RWPE2 (cell line): ENCODE measurements at regions not wholly inside any gene's neighbourhood (a gene's known extent, or its start where the extent isn't known, plus 50 kb on each side); places are given as distances from the start of the nearest gene placed in this dataset.
A peak's percentile ranks its signal among the peaks of the same experiment; 100 is the strongest.

Source experiments
- ATAC-seq: fragments of 200-7000 bp; cut with Tn5 transposase; 3 replicates; pipeline ENCODE4 v1.9.1; 2021; ENCODE audit warnings: low read depth
- DNase-seq: peaks from one replicate; pipeline ENCODE4 v3.0.0-alpha.2; 2020; ENCODE audit warnings: low spot score
- H3K27ac ChIP-seq: fragments of 450-650 bp; 2 replicates; pipeline ENCODE4 v1.5.1; 2017; ENCODE audit warnings: mild to moderate bottlenecking; ENCODE audit not compliant: poor library complexity, severe bottlenecking
- H3K27me3 ChIP-seq: fragments of 250-450 bp; sonication (Bioruptor Pico); 2 replicates; pipeline ENCODE4 v1.5.1; 2021; ENCODE audit warnings: mild to moderate bottlenecking, moderate library complexity; ENCODE audit not compliant: insufficient read depth, poor library complexity, severe bottlenecking
- H3K36me3 ChIP-seq: fragments of 250-450 bp; sonication (Bioruptor Pico); 2 replicates; pipeline ENCODE4 v1.5.1; 2020; ENCODE audit warnings: low read depth, mild to moderate bottlenecking, moderate library complexity
- H3K4me1 ChIP-seq: fragments of 250-450 bp; sonication (Bioruptor Pico); 2 replicates; pipeline ENCODE4 v1.5.1; 2021; ENCODE audit warnings: mild to moderate bottlenecking, moderate library complexity; ENCODE audit not compliant: insufficient read depth, poor library complexity, severe bottlenecking
- H3K4me3 ChIP-seq: fragments of 250-450 bp; sonication (Bioruptor Pico); 2 replicates; pipeline ENCODE4 v1.5.1; 2021; ENCODE audit warnings: mild to moderate bottlenecking, moderate library complexity; ENCODE audit not compliant: severe bottlenecking
- H3K9me3 ChIP-seq: fragments of 250-450 bp; sonication (Bioruptor Pico); 2 replicates; pipeline ENCODE4 v1.5.1; 2021; ENCODE audit warnings: mild to moderate bottlenecking, moderate library complexity; ENCODE audit not compliant: severe bottlenecking
- TF ChIP-seq, protein P1 (sequence below): fragments of 450-650 bp; IDR thresholded peaks from one replicate; pipeline ENCODE4 v1.5.1; 2017; ENCODE audit warnings: mild to moderate bottlenecking, moderate library complexity; ENCODE audit not compliant: poor library complexity, severe bottlenecking

DNA sequence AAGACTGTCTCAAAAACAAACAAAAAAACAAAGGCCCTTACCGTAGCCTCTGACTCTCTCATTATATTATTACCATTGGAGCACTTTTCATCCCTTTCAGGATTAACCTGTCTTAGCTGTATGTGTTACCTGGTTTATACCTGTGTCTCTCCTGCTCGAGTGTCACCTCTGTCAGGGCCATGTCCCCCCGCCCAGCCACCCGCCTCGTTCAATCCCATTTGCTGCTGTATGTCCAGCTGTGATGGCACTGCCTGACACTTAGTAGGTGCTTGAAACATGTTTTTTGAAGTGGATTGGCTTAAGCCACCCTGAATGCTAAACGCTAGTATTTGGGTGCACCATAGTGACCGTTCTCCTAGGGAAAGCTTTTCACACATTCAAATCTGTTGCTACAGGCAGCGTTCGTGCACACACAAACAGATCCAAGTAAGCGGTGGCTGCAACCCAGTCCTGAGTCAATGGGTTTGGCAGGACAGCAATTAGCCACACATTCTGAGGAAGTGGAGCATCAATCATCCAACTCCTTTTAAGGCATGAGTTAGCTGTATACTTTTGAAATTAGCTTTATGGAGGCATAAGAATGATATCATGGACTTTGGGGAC, 98.9 kb upstream of the ZNF217 start:
- Histone ChIP-seq H3K4me1 (peaks cover 9% of the 10 kb centered on the region), H3K9me3 (no peaks in the 10 kb centered on the region), H3K27ac (no peak overlapping the region), H3K27me3 (no peaks in the 10 kb centered on the region), H3K36me3 (no peaks in the 10 kb centered on the region), H3K4me3 (no peak overlapping the region)
- DNase-seq = no peak
- TF ChIP-seq, protein P1, sequence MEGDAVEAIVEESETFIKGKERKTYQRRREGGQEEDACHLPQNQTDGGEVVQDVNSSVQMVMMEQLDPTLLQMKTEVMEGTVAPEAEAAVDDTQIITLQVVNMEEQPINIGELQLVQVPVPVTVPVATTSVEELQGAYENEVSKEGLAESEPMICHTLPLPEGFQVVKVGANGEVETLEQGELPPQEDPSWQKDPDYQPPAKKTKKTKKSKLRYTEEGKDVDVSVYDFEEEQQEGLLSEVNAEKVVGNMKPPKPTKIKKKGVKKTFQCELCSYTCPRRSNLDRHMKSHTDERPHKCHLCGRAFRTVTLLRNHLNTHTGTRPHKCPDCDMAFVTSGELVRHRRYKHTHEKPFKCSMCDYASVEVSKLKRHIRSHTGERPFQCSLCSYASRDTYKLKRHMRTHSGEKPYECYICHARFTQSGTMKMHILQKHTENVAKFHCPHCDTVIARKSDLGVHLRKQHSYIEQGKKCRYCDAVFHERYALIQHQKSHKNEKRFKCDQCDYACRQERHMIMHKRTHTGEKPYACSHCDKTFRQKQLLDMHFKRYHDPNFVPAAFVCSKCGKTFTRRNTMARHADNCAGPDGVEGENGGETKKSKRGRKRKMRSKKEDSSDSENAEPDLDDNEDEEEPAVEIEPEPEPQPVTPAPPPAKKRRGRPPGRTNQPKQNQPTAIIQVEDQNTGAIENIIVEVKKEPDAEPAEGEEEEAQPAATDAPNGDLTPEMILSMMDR = no peak
- ATAC-seq = peak; percentile 37; the same call in 1 of the 3 replicates

DNA sequence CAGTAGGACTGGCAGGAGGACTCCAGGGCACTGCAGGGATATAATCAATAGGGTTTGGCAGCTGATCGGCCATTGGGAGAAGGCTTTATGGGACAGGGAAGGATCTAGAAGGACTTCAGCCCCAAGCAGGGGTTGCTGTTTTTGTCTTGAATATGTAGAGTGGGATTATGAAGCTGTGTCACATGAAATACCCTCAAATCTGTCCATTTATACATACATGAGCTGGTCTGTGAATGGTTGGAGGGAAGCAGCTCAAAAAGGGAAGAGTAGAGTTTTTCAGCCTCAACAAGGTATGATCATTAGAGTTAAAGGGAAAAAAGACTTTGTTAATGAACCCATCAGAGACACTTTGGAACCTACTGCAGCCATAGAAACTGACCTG, 98.2 kb upstream of the ZNF217 start:
- Histone ChIP-seq H3K4me1 (peaks cover 9% of the 10 kb centered on the region), H3K36me3 (no peaks in the 10 kb centered on the region), H3K27ac (no peak overlapping the region), H3K27me3 (no peaks in the 10 kb centered on the region), H3K4me3 (no peak overlapping the region), H3K9me3 (no peaks in the 10 kb centered on the region)
- ATAC-seq = no peak
- TF ChIP-seq, protein P1 = no peak
- no peak for DNase-seq

DNA sequence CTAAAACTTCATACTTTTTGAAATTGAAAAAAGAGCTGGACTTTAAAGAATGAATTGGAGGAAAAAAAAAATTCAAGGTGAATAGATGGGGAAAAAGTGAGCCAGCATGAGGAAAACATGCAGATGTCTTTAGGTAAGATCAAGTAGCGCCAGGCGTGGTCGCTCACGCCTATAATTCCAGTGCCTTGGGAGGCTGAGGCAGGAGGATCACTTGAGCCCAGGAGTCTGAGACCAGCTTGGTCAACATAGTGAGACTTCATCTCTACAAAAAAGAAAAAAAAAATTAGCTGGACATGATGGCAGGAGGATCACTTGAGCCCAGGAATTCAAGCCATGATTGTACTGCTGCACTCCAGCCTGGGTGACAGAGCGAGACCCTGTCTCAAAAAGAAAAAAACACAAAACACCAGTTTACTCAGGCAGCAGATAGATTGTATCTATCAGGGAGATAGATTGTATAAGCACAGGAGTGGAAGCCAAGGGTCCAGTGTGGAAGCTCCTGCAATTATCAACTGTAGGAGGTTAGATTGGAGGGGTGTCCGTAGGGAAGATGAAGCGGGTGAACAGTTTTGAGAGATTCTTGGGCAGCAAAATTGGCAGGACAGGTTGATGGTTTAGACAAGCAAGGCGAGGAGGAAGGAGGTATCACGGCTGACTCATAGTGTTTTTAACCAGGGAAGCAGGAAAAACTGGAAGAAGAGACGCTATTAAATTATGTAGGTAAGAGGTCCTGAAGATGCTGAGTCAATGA, 97.6 kb upstream of the ZNF217 start:
- DNase-seq (no peak), ATAC-seq (peak; percentile 92)
- H3K27ac ChIP-seq = no peak overlapping the region

DNA sequence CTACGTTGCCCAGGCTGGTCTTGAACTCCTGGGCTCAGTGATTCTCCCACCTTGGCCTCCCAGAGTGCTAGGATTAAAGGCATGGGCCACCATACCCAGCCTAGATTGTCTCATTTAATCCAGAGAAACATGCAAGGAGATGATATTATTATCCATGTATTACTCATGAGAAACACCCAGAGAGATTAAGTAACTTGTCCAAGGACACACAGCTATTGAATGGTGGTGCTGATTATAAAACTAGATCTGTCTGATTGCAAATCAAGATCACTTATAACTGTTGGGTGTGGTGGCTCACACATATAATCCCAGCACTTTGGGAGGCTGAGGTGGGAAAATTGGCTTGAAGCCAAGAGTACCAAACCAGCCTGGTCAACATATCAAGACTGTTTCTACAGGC, 94.4 kb upstream of the ZNF217 start:
- TF ChIP-seq, protein P1 = no peak
- Histone ChIP-seq H3K27ac (no peak overlapping the region), H3K9me3 (no peaks in the 10 kb centered on the region), H3K36me3 (no peaks in the 10 kb centered on the region), H3K27me3 (no peaks in the 10 kb centered on the region), H3K4me3 (no peak overlapping the region), H3K4me1 (peaks cover 9% of the 10 kb centered on the region)
- DNase-seq = no peak
- no peak for ATAC-seq

More for the DNA sequence above, 97.6 kb upstream of the ZNF217 start:
- TF ChIP-seq, protein P1 = no peak
- Histone ChIP-seq H3K4me3 (no peak overlapping the region), H3K4me1 (peaks cover 9% of the 10 kb centered on the region), H3K36me3 (no peaks in the 10 kb centered on the region), H3K27me3 (no peaks in the 10 kb centered on the region), H3K9me3 (no peaks in the 10 kb centered on the region)
